Upper lobe of right lung (tissue), 1 donor: ENCODE measurements at regions not wholly inside any gene's neighbourhood (a gene's known extent, or its start where the extent isn't known, plus 50 kb on each side); places are given as distances from the start of the nearest gene placed in this dataset.

Source experiments
- ATAC-seq: fragments of 200-7000 bp; cut with Tn5 transposase; one replicate; pipeline ENCODE4 v1.9.1; 2020; ENCODE audit warnings: mild to moderate bottlenecking, moderate library complexity
- DNase-seq: peaks from one replicate; pipeline ENCODE4 v3.0.0-alpha.2; 2020
- H3K27ac ChIP-seq: fragments of 200-600 bp; one replicate; pipeline ENCODE4 v1.8.0; 2022
- H3K27me3 ChIP-seq: fragments of 200-600 bp; one replicate; pipeline ENCODE4 v1.8.0; 2022; ENCODE audit warnings: mild to moderate bottlenecking
- H3K36me3 ChIP-seq: fragments of 200-600 bp; one replicate; pipeline ENCODE4 v1.8.0; 2022
- H3K4me1 ChIP-seq: fragments of 200-600 bp; one replicate; pipeline ENCODE4 v1.8.0; 2022
- H3K4me3 ChIP-seq: fragments of 200-600 bp; one replicate; pipeline ENCODE4 v1.8.0; 2022; ENCODE audit warnings: mild to moderate bottlenecking
- H3K9me3 ChIP-seq: fragments of 200-600 bp; one replicate; pipeline ENCODE4 v1.8.0; 2022
- CTCF ChIP-seq: fragments of 200-600 bp; IDR thresholded peaks from one replicate; pipeline ENCODE4 v1.8.0; 2022; ENCODE audit warnings: antibody characterized with exemption
- intact Hi-C: fragments of 100-400 bp; cut with DNase I; formaldehyde crosslinking; loops from one replicate; pipeline ENCODE4 v1.11.0; 2022
- donor health status: DM: no; HTN: yes; CAD: no; lungs with severe emphysema.

- Histone ChIP-seq H3K36me3 (no peaks in the 10 kb centered on the region), H3K9me3 (no peaks in the 10 kb centered on the region), H3K4me3 (no peak overlapping the region), H3K4me1 (no peaks in the 10 kb centered on the region), H3K27me3 (no peaks in the 10 kb centered on the region), H3K27ac (no peak overlapping the region)
- ATAC-seq (no peak), DNase-seq (no peak)
- TF ChIP-seq CTCF, result no peak
- intact Hi-C loops, result no loop called here
Observed at GRCh38 chr4:187094144-187094543, 370.5 kb upstream of the FAT1 start.

GRCh38 chr4:187098429-187098828 is 374.8 kb upstream of the FAT1 start:
- intact Hi-C loops, result no loop called here
- H3K27ac ChIP-seq, result no peak overlapping the region
- no peak for TF ChIP-seq CTCF
- H3K9me3 ChIP-seq, result no peaks in the 10 kb centered on the region
- ATAC-seq (no peak), DNase-seq (no peak)
- no peaks in the 10 kb centered on the region for H3K36me3 ChIP-seq
- no peak overlapping the region for H3K4me3 ChIP-seq
- no peaks in the 10 kb centered on the region for H3K4me1 ChIP-seq
- no peaks in the 10 kb centered on the region for H3K27me3 ChIP-seq

GRCh38 chr4:187103351-187103750 is 379.7 kb upstream of the FAT1 start:
- no peak for DNase-seq
- Histone ChIP-seq H3K9me3 (no peaks in the 10 kb centered on the region), H3K27me3 (no peaks in the 10 kb centered on the region), H3K4me3 (no peak overlapping the region), H3K4me1 (no peaks in the 10 kb centered on the region), H3K36me3 (no peaks in the 10 kb centered on the region), H3K27ac (no peak overlapping the region)
- TF ChIP-seq CTCF, result no peak
- intact Hi-C loops, result no loop called here
- ATAC-seq, result no peak

GRCh38 chr4:187108845-187109244 is 385.2 kb upstream of the FAT1 start:
- Histone ChIP-seq H3K4me1 (no peaks in the 10 kb centered on the region), H3K27me3 (no peaks in the 10 kb centered on the region), H3K9me3 (no peaks in the 10 kb centered on the region), H3K4me3 (no peak overlapping the region), H3K27ac (no peak overlapping the region), H3K36me3 (no peaks in the 10 kb centered on the region)
- DNase-seq, result no peak
- intact Hi-C loops, result no loop called here
- TF ChIP-seq CTCF, result no peak
- no peak for ATAC-seq

GRCh38 chr4:187109636-187110035 is 386.0 kb upstream of the FAT1 start:
- Histone ChIP-seq H3K36me3 (no peaks in the 10 kb centered on the region), H3K9me3 (no peaks in the 10 kb centered on the region), H3K4me1 (no peaks in the 10 kb centered on the region), H3K27ac (no peak overlapping the region), H3K27me3 (no peaks in the 10 kb centered on the region), H3K4me3 (no peak overlapping the region)
- DNase-seq, result no peak
- ATAC-seq, result no peak
- TF ChIP-seq CTCF, result no peak
- intact Hi-C loops, result no loop called here

- no peak for TF ChIP-seq CTCF
- Histone ChIP-seq H3K27ac (no peak overlapping the region), H3K27me3 (no peaks in the 10 kb centered on the region), H3K36me3 (no peaks in the 10 kb centered on the region), H3K4me3 (no peak overlapping the region), H3K4me1 (no peaks in the 10 kb centered on the region), H3K9me3 (no peaks in the 10 kb centered on the region)
- intact Hi-C loops, result no loop called here
- DNase-seq (no peak), ATAC-seq (no peak)
Observed at GRCh38 chr4:187118166-187118565, 394.5 kb upstream of the FAT1 start.
